ENCODE measurements at regions not wholly inside any gene's neighbourhood (a gene's known extent, or its start where the extent isn't known, plus 50 kb on each side); places are given as distances from the start of the nearest gene placed in this dataset.

DNA sequence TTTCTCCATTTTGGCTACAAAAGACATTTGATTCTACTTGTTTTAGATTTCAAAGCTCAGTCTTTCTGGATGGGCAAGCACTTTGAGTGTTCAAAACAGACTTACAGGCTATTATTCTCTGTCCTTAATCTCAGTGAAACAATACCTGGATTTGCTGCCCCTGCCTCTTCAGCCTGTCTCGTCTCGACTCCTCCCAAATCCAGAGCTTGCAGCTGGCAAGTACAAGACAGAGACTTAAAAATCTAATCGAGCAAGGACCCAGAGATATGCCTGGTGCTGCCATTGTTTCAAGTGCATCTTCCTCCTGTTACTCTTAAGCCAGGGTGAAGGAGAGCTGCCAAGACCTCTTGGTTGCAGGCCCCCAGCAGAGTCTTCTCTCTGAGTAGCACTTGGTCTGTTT is 59.2 kb downstream of the LRRC30 start:
- no peak overlapping the region for H3K4me2 ChIP-seq (ENCODE audit: insufficient read depth, insufficient read length, low read length)
- DNase-seq = no peak
- Mint-ChIP-seq H3K4me3 (no peak overlapping the region), H3K27ac (no peak overlapping the region), H3K9me3 (peaks cover 16 to 23% of the 10 kb centered on the region in 2 experiments; a peak in 4 of 5 replicates), H3K4me1 (0 out of 4 replicates have a peak, but pooled peaks cover 0 to 6% of the 10 kb centered on the region in 2 experiments), H3K36me3 (ENCODE audit: insufficient read depth in 1 of 3, low read depth in 3 of 3) (peaks cover 2 to 3% (median 2%) of the 10 kb centered on the region in 3 experiments; a peak in 3 of 7 replicates), H3K27me3 (ENCODE audit: low read depth) (no peaks in the 10 kb centered on the region; the same call in 1 of the 2 replicates)
- H3K27me3 ChIP-seq (ENCODE audit: insufficient read depth, low read length) = no peaks in the 10 kb centered on the region
- no peaks in the 10 kb centered on the region for H3K79me2 ChIP-seq (ENCODE audit: insufficient read depth, low read length)
- no peaks in the 10 kb centered on the region for H3K23me2 ChIP-seq (ENCODE audit: insufficient read length, low read depth, low read length, poor library complexity, severe bottlenecking)
- no peak overlapping the region for H3K23ac ChIP-seq (ENCODE audit: insufficient read length, low read depth, low read length)
- H4K5ac ChIP-seq (ENCODE audit: insufficient read length, low read depth, low read length) = no peak overlapping the region
- H2BK15ac ChIP-seq (ENCODE audit: low read depth, low read length) = no peak overlapping the region
- no peak overlapping the region for H2BK20ac ChIP-seq (ENCODE audit: low read depth, low read length, poor library complexity, severe bottlenecking)
- no CpG with 5 or more reads among the region's 3 CpGs for WGBS (ENCODE audit: extremely low coverage, insufficient read length, low lambda C conversion rate)
- H3T11ph ChIP-seq (ENCODE audit: low read length) = no peak overlapping the region
- H3K4ac ChIP-seq (ENCODE audit: low read depth, low read length) = no peak overlapping the region
- H3K27ac ChIP-seq (ENCODE audit: insufficient read length, low read depth, low read length) = no peak overlapping the region
- no peaks in the 10 kb centered on the region for H3K79me1 ChIP-seq (ENCODE audit: insufficient read depth, low read depth, low read length, poor library complexity, severe bottlenecking)
- no peak overlapping the region for H3K18ac ChIP-seq (ENCODE audit: insufficient read length, low read depth, low read length)
- no peak overlapping the region for H2AK5ac ChIP-seq (ENCODE audit: insufficient read length, low read length)
- TF ChIP-seq, protein P1, sequence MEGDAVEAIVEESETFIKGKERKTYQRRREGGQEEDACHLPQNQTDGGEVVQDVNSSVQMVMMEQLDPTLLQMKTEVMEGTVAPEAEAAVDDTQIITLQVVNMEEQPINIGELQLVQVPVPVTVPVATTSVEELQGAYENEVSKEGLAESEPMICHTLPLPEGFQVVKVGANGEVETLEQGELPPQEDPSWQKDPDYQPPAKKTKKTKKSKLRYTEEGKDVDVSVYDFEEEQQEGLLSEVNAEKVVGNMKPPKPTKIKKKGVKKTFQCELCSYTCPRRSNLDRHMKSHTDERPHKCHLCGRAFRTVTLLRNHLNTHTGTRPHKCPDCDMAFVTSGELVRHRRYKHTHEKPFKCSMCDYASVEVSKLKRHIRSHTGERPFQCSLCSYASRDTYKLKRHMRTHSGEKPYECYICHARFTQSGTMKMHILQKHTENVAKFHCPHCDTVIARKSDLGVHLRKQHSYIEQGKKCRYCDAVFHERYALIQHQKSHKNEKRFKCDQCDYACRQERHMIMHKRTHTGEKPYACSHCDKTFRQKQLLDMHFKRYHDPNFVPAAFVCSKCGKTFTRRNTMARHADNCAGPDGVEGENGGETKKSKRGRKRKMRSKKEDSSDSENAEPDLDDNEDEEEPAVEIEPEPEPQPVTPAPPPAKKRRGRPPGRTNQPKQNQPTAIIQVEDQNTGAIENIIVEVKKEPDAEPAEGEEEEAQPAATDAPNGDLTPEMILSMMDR (conservative IDR thresholded peaks at IDR 0.05) = no peak
- H2BK12ac ChIP-seq (ENCODE audit: insufficient read length, low read depth, low read length) = no peak overlapping the region
- no peak overlapping the region for H3K14ac ChIP-seq (ENCODE audit: insufficient read depth, low read length)
- H4K20me1 ChIP-seq (ENCODE audit: control insufficient read depth, insufficient read depth, insufficient read length) = no peaks in the 10 kb centered on the region
- H2BK5ac ChIP-seq (ENCODE audit: insufficient read length, low read length) = no peak overlapping the region
- H3K9me3 ChIP-seq (ENCODE audit: control insufficient read depth, low read depth, low read length) = no peaks in the 10 kb centered on the region
- H3K56ac ChIP-seq (ENCODE audit: insufficient read length, low read depth, low read length) = no peak overlapping the region
- H2BK120ac ChIP-seq (ENCODE audit: low read depth, low read length, poor library complexity, severe bottlenecking) = no peak overlapping the region
- H4K91ac ChIP-seq (ENCODE audit: insufficient read length, low read depth, low read length) = no peak overlapping the region
- no peak overlapping the region for H3K9ac ChIP-seq (ENCODE audit: extremely low read depth, insufficient read length, low read length)
- H4K8ac ChIP-seq (replicated peaks; ENCODE audit: insufficient read length, low read depth, low read length) = no peak overlapping the region
- H3K4me1 ChIP-seq (ENCODE audit: insufficient read depth, low read length) = no peaks in the 10 kb centered on the region
- H2AFZ ChIP-seq (ENCODE audit: low read length) = no peak overlapping the region

Measured in H9 (cell line).